ENCODE measurements at regions not wholly inside any gene's neighbourhood (a gene's known extent, or its start where the extent isn't known, plus 50 kb on each side); places are given as distances from the start of the nearest gene placed in this dataset.
"Not testable (repeated sequence)": the region's sequence is repeated elsewhere in the genome, so short reads cannot be mapped to it uniquely, and the experiment has no call there.

- H3K4me3 ChIP-seq (replicated peaks; ENCODE audit: low read depth, low read length) = no peak overlapping the region
Observed at GRCh38 chr5:30152431-30152830, 1041.1 kb upstream of the CDH6 start.

DNA sequence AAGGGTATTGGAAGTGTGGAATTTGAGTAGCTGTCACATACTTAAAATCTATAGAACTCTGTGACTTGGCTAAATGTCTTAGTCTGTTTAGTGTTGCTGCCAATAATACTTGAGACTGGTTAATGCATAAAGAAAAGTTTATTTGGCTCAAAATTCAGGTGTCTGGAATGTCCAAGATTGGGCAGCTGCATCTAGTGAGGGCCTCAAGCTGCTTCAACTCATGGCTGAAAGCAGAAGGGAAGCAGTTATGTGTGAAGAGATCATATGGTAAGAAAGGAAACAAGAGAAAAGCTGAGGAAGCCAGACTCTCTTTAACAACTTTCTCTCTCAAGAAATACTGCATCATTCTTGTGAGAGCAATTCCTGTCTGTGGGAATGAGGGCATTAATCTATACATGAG is 1043.3 kb upstream of the CDH6 start:
- TF ChIP-seq, protein P1, sequence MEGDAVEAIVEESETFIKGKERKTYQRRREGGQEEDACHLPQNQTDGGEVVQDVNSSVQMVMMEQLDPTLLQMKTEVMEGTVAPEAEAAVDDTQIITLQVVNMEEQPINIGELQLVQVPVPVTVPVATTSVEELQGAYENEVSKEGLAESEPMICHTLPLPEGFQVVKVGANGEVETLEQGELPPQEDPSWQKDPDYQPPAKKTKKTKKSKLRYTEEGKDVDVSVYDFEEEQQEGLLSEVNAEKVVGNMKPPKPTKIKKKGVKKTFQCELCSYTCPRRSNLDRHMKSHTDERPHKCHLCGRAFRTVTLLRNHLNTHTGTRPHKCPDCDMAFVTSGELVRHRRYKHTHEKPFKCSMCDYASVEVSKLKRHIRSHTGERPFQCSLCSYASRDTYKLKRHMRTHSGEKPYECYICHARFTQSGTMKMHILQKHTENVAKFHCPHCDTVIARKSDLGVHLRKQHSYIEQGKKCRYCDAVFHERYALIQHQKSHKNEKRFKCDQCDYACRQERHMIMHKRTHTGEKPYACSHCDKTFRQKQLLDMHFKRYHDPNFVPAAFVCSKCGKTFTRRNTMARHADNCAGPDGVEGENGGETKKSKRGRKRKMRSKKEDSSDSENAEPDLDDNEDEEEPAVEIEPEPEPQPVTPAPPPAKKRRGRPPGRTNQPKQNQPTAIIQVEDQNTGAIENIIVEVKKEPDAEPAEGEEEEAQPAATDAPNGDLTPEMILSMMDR (IDR thresholded peaks at IDR 0.05; ENCODE audit: low read length, missing control alignments) = no peak
- no peak for DNase-seq (ENCODE audit: low read depth)
- H3K4me3 ChIP-seq (replicated peaks; ENCODE audit: low read depth, low read length) = no peak overlapping the region

More at GRCh38 chr5:30152431-30152830, 1041.1 kb upstream of the CDH6 start:
- DNase-seq (ENCODE audit: low read depth) = no peak
- TF ChIP-seq, protein P1 (IDR thresholded peaks at IDR 0.05; ENCODE audit: low read length, missing control alignments) = no peak

GRCh38 chr5:30149526-30149925 is 1044.0 kb upstream of the CDH6 start:
- H3K4me3 ChIP-seq (replicated peaks; ENCODE audit: low read depth, low read length) = no peak overlapping the region
- TF ChIP-seq, protein P1 (IDR thresholded peaks at IDR 0.05; ENCODE audit: low read length, missing control alignments) = no peak
- no peak for DNase-seq (ENCODE audit: low read depth)

GRCh38 chr5:30147976-30148375 is 1045.5 kb upstream of the CDH6 start:
- TF ChIP-seq, protein P1 (IDR thresholded peaks at IDR 0.05; ENCODE audit: low read length, missing control alignments) = no peak
- H3K4me3 ChIP-seq (replicated peaks; ENCODE audit: low read depth, low read length) = no peak overlapping the region
- no peak for DNase-seq (ENCODE audit: low read depth)

GRCh38 chr5:30144059-30144458 is 1049.4 kb upstream of the CDH6 start:
- not testable (repeated sequence) for DNase-seq (ENCODE audit: low read depth); H3K4me3 ChIP-seq (replicated peaks; ENCODE audit: low read depth, low read length)

GRCh38 chr5:30142432-30142831 is 1051.1 kb upstream of the CDH6 start:
- no peak for DNase-seq (ENCODE audit: low read depth)
- no peak overlapping the region for H3K4me3 ChIP-seq (replicated peaks; ENCODE audit: low read depth, low read length)
- TF ChIP-seq, protein P1 (IDR thresholded peaks at IDR 0.05; ENCODE audit: low read length, missing control alignments) = no peak

GRCh38 chr5:30121043-30121442 is 1072.4 kb upstream of the CDH6 start:
- no peak for DNase-seq (ENCODE audit: low read depth)
- TF ChIP-seq, protein P1 (IDR thresholded peaks at IDR 0.05; ENCODE audit: low read length, missing control alignments) = no peak
- H3K4me3 ChIP-seq (replicated peaks; ENCODE audit: low read depth, low read length) = no peak overlapping the region

Measured in fibroblast of pulmonary artery (primary cell).